ENCODE measurements at regions not wholly inside any gene's neighbourhood (a gene's known extent, or its start where the extent isn't known, plus 50 kb on each side); places are given as distances from the start of the nearest gene placed in this dataset.

DNA sequence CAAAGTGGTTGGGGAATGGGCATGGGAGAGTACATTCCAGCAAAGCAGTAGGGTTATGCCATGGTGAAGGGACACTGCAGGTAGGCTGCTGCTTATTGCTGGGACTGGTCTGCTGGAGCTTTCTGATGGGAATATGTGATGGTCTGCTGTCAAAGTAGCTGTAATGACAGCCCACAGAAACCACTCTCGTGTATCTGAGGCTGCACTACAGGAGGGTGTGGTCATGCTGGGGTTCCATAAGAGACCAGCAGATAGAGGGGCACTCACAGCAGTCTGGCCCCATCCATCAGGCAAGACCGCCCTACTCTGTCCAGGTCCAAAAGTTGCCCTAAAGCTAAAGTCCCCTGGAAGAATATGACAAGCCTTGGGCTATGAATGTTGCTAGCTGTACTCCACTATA, 739.3 kb downstream of the COL12A1 start:
- Mint-ChIP-seq H3K27me3 (no peaks in the 10 kb centered on the region), H3K4me3 (no peak overlapping the region), H3K9me3 (ENCODE audit: insufficient read depth) (peaks cover 5% of the 10 kb centered on the region), H3K4me1 (no peaks in the 10 kb centered on the region), H3K27ac (no peak overlapping the region)
- no peaks in the 10 kb centered on the region for H3K36me3 ChIP-seq (replicated peaks in 1 of 2; ENCODE audit: control extremely low read depth in 1 of 2, control insufficient read depth in 1 of 2, extremely low read depth in 1 of 2, insufficient read depth in 2 of 2, low read length in 1 of 2)
- ChIA-PET POLR2A (no interaction called here), CTCF (no interaction called here)
- 74% methylated on average over 2 of the region's 2 CpGs for WGBS (ENCODE audit: insufficient coverage)
- DNase-seq: no peak
- H2AFZ ChIP-seq (ENCODE audit: insufficient read depth, low read depth, low read length, poor library complexity, severe bottlenecking): no peak overlapping the region
- H3K27ac ChIP-seq (ENCODE audit: low read length in 2 of 2): no peak overlapping the region
- intact Hi-C loops (cut with micrococcal nuclease): no loop called here
- no peak for ATAC-seq (ENCODE audit: low read depth)
- TF ChIP-seq EZH2 (IDR thresholded peaks at IDR 0.05; ENCODE audit: borderline replicate concordance, insufficient read depth, low read depth, low read length, poor library complexity, severe bottlenecking): no peak
- TF ChIP-seq, protein P1, sequence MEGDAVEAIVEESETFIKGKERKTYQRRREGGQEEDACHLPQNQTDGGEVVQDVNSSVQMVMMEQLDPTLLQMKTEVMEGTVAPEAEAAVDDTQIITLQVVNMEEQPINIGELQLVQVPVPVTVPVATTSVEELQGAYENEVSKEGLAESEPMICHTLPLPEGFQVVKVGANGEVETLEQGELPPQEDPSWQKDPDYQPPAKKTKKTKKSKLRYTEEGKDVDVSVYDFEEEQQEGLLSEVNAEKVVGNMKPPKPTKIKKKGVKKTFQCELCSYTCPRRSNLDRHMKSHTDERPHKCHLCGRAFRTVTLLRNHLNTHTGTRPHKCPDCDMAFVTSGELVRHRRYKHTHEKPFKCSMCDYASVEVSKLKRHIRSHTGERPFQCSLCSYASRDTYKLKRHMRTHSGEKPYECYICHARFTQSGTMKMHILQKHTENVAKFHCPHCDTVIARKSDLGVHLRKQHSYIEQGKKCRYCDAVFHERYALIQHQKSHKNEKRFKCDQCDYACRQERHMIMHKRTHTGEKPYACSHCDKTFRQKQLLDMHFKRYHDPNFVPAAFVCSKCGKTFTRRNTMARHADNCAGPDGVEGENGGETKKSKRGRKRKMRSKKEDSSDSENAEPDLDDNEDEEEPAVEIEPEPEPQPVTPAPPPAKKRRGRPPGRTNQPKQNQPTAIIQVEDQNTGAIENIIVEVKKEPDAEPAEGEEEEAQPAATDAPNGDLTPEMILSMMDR (IDR thresholded peaks at IDR 0.05): no peak
- no peaks in the 10 kb centered on the region for H4K20me1 ChIP-seq (ENCODE audit: control insufficient read depth, insufficient read depth, low read length, poor library complexity, severe bottlenecking)
- H3K9ac ChIP-seq (ENCODE audit: low read length): no peak overlapping the region
- no peaks in the 10 kb centered on the region for H3K27me3 ChIP-seq (replicated peaks in 1 of 4; ENCODE audit: control extremely low read depth in 1 of 4, control insufficient read depth in 3 of 4, insufficient read depth in 4 of 4, low read length in 3 of 4)
- H3K4me1 ChIP-seq (ENCODE audit: control insufficient read depth in 2 of 2, insufficient read depth in 2 of 2, low read length in 2 of 2): no peaks in the 10 kb centered on the region
- H3K4me2 ChIP-seq (replicated peaks; ENCODE audit: low read depth, low read length, poor library complexity, severe bottlenecking): no peak overlapping the region
- H3K9me3 ChIP-seq (ENCODE audit: control extremely low read depth in 1 of 3, control insufficient read depth in 2 of 3, insufficient read depth in 1 of 3, low read length in 2 of 3): peaks cover 0 to 16% (median 0%) of the 10 kb centered on the region in 3 donors
- no peaks in the 10 kb centered on the region for H3K79me2 ChIP-seq (ENCODE audit: control insufficient read depth, insufficient read depth, low read length)
- H3K4me3 ChIP-seq (ENCODE audit: control extremely low read depth in 1 of 5, extremely low read depth in 1 of 5, insufficient read depth in 1 of 5, low read depth in 2 of 5, low read length in 4 of 5): no peak overlapping the region

DNA sequence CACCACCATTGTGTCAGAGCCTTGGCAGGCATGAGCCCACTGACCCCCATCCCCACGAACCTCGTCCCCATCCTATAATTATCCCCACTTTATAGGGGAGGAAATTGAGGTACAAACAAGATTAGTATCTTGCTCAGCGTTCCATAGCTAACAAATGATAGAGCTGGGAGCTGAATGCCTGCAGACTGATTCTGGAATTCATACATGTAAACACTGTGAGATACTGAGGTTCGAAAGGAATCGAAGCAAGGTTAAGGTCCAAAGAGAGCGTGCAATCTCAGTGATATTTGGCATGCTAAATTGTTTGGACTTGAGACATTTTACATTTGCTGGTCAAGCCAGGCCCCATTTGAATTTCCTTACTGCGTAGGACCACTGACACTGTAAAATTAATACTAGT, 746.6 kb downstream of the COL12A1 start:
- CTCF ChIA-PET: no interaction called here
- WGBS (ENCODE audit: insufficient coverage): 97% methylated on average over 4 of the region's 7 CpGs
- Mint-ChIP-seq H3K27ac (no peak overlapping the region), H3K27me3 (no peaks in the 10 kb centered on the region), H3K4me3 (no peak overlapping the region), H3K9me3 (ENCODE audit: insufficient read depth) (peaks cover 9% of the 10 kb centered on the region), H3K4me1 (no peaks in the 10 kb centered on the region)
- ATAC-seq (ENCODE audit: low read depth) (no peak), DNase-seq (no peak)
- H3K9me3 ChIP-seq (ENCODE audit: control extremely low read depth in 1 of 3, control insufficient read depth in 2 of 3, insufficient read depth in 1 of 3, low read length in 2 of 3): peaks cover 0 to 3% (median 0%) of the 10 kb centered on the region in 3 donors
- no peak overlapping the region for H3K4me2 ChIP-seq (replicated peaks; ENCODE audit: low read depth, low read length, poor library complexity, severe bottlenecking)
- intact Hi-C loops (cut with micrococcal nuclease): no loop called here
- H3K79me2 ChIP-seq (ENCODE audit: control insufficient read depth, insufficient read depth, low read length): no peaks in the 10 kb centered on the region
- no peaks in the 10 kb centered on the region for H4K20me1 ChIP-seq (ENCODE audit: control insufficient read depth, insufficient read depth, low read length, poor library complexity, severe bottlenecking)
- H2AFZ ChIP-seq (ENCODE audit: insufficient read depth, low read depth, low read length, poor library complexity, severe bottlenecking): no peak overlapping the region
- H3K36me3 ChIP-seq (replicated peaks in 1 of 2; ENCODE audit: control extremely low read depth in 1 of 2, control insufficient read depth in 1 of 2, extremely low read depth in 1 of 2, insufficient read depth in 2 of 2, low read length in 1 of 2): no peaks in the 10 kb centered on the region
- TF ChIP-seq, protein P1 (IDR thresholded peaks at IDR 0.05): no peak
- no peak for TF ChIP-seq EZH2 (IDR thresholded peaks at IDR 0.05; ENCODE audit: borderline replicate concordance, insufficient read depth, low read depth, low read length, poor library complexity, severe bottlenecking)
- no peak overlapping the region for H3K4me3 ChIP-seq (ENCODE audit: control extremely low read depth in 1 of 5, extremely low read depth in 1 of 5, insufficient read depth in 1 of 5, low read depth in 2 of 5, low read length in 4 of 5)
- no peaks in the 10 kb centered on the region for H3K4me1 ChIP-seq (ENCODE audit: control insufficient read depth in 2 of 2, insufficient read depth in 2 of 2, low read length in 2 of 2)
- H3K27me3 ChIP-seq (replicated peaks in 1 of 4; ENCODE audit: control extremely low read depth in 1 of 4, control insufficient read depth in 3 of 4, insufficient read depth in 4 of 4, low read length in 3 of 4): no peaks in the 10 kb centered on the region
- POLR2A ChIA-PET: no interaction called here
- H3K9ac ChIP-seq (ENCODE audit: low read length): no peak overlapping the region
- H3K27ac ChIP-seq (ENCODE audit: low read length in 2 of 2): no peak overlapping the region
